Motor neuron (in vitro differentiated cells): ENCODE measurements at regions not wholly inside any gene's neighbourhood (a gene's known extent, or its start where the extent isn't known, plus 50 kb on each side); places are given as distances from the start of the nearest gene placed in this dataset.

Experiments used
- ATAC-seq, 8 experiments: fragments of 200-7000 bp; cut with Tn5 transposase; replicated peaks in 6 of 8; 2 replicates each; pipeline ENCODE4 v1.8.0; 2021; ENCODE audit warnings: mild to moderate bottlenecking in 8 of 8, moderate library complexity in 8 of 8
- H3K27ac ChIP-seq, 2 donors: fragments of 250-450 bp; sonication (Bioruptor Pico); 2 replicates each; pipeline ENCODE4 v1.9.0; 2021; ENCODE audit warnings: antibody characterized with exemption in 2 of 2, mild to moderate bottlenecking in 2 of 2, moderate library complexity in 1 of 2
- H3K4me1 ChIP-seq, 2 donors: fragments of 250-450 bp; sonication (Bioruptor Pico); replicated peaks in 1 of 2; 2 replicates each; pipeline ENCODE4 v1.6.1; 2021; ENCODE audit warnings: antibody characterized with exemption in 2 of 2, mild to moderate bottlenecking in 2 of 2, moderate library complexity in 1 of 2
- H3K4me3 ChIP-seq, 5 donors: fragments of 250-450 bp; sonication (Bioruptor Pico); 2 replicates each; pipeline ENCODE4 v1.9.0; 2021; ENCODE audit warnings: antibody characterized with exemption in 5 of 5, mild to moderate bottlenecking in 5 of 5, moderate library complexity in 4 of 5
- WGBS, 10 experiments: fragments of 450-650 bp; shearing (Covaris generic); methylation state at CpG; one replicate each; pipeline ENCODE4 v1.0.0; 2022; 5-methylcytosine and 5-hydroxymethylcytosine counted together
- in situ Hi-C, 9 experiments: fragments of 400-800 bp; cut with MboI; loops; one replicate each; pipeline ENCODE4 v1.15.0; 2021; ENCODE audit warnings: low sequenced_read_pairs in 9 of 9, low pct_unique_long_range_greater_than_20kb in 2 of 9; ENCODE audit not compliant: unreplicated experiment in 9 of 9

DNA sequence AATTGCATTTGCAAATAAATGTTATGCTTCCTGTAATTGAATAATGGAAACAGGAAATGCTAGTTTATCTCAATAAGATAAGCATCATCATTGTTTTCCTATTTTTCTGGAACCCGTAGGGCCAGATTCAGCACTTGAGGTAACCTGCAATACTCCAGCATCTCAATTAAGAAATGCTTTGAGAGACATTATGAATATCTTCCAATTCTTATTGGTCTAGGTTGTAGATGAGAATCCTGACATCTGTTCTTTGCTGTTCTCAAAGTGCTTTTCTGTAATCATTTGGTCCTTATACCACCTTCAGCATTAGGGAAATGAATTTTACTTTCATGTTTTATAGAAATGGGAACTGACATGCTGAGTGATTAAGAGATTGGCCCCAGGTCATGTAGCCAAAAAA is 428.3 kb downstream of the CBLN4 start:
- in situ Hi-C loops, result no loop called here

DNA sequence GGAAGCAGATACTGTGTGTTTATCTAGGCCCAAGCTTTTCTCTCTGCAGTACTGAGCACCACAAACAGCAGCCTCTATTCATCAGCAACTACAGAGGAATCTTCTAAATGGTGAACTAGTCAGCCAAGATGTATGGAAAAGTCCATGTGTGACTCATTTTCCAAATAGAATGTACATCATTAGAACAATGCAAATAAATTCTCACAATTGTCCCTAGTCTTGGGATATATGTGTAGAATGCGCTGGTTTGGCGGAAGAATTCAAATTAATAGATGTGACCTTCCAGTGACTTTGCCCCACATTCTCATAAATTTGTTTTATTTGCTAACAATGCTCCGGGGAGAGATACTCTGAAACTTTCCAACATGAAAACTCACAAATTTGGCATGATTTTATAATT is 436.2 kb downstream of the CBLN4 start:
- no peaks in the 10 kb centered on the region for H3K4me1 ChIP-seq
- H3K4me3 ChIP-seq, result no peak overlapping the region
- peak in 3 of 8 experiments; percentile 32 to 89 (median 38) for ATAC-seq
- in situ Hi-C loops, result no loop called here
- WGBS, 10 experiments, result 0 to 80% (median 49%) methylated on average over 1 to 3 of the region's 3 CpGs; no CpG with 5 or more reads in 1 of the 10 experiments
- no peak overlapping the region for H3K27ac ChIP-seq

More for the DNA sequence above, 428.3 kb downstream of the CBLN4 start:
- H3K4me1 ChIP-seq, result no peaks in the 10 kb centered on the region
- no peak overlapping the region for H3K27ac ChIP-seq
- WGBS, 10 experiments, result 0 to 91% (median 53%) methylated on average over 1 of the region's 1 CpG; no CpG with 5 or more reads in 2 of the 10 experiments
- H3K4me3 ChIP-seq, result no peak overlapping the region
- ATAC-seq, result no peak

DNA sequence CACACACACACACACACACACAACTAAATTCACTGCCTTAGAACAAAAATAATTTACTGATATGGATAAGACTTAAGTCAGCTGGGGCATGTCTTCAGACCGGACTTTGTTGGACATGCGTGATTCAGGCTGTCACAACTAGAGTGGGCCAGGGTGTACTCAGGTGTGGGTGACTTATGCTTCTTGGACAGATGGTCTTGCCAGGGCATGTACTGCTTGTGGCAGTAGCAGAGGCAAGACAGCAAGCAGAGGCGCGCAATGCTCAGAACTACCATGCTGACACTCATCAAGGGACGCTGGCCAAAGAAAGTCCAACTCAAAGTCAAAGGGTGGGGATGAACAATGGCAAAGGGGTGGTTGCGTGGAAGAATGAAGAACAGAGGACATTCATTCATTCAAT is 437.5 kb downstream of the CBLN4 start:
- in situ Hi-C loops, result no loop called here
- no peak overlapping the region for H3K4me3 ChIP-seq
- 0 to 100% (median 87%) methylated on average over 1 to 3 of the region's 6 CpGs; no CpG with 5 or more reads in 4 of the 10 experiments for WGBS, 10 experiments
- H3K27ac ChIP-seq, result no peak overlapping the region
- no peaks in the 10 kb centered on the region for H3K4me1 ChIP-seq
- no peak for ATAC-seq

DNA sequence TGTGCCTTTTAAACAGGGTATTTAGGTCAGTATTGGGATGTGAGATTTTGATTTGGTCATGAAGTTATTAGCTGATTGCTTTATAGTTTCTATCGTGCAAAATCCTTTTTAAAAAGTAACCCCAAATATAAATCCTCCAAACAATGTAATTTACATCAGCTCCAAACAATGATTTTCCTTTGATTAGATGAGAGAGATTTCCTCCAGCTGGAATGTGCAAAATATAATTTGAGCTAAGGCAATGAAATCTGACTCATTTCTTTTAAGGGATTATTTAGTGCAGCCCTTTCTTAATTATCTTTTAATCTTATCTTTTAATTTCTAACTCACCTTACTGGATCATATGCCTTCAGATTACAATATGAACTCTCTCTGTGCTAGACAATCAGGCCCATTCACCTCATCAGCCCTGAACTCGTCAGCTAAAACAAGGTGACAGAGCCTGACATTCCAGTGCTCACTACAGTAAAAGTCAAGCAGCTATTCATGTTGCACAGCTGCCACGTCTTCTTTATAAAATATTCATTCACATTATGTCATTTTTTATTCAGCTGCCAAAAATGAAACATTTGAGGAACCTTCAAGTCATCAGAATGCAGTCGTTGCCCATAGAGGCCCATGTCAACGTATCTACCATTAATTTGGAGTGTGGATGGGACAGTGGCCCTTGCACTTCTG is 440.1 kb downstream of the CBLN4 start:
- no peak for ATAC-seq
- 0 to 87% (median 39%) methylated on average over 1 to 5 of the region's 5 CpGs for WGBS, 10 experiments

DNA sequence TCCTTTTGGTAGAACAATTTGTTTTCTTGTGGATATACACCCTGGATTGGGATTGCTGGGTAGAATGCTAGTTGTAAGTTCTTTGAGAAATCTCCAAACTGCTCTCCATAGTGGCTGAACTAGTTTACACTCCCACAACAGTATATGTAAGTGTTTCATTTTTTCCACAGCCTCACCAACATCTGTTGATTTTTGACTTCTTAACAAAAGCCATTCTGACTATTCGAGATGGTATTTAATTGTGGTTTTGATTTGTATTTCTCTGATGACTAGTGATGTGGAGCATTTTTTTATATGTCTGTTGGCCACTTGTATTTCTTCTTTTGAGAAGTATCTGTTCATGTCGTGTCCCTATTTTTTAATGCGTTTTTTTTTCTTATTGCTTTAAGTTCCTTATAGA is 444.1 kb downstream of the CBLN4 start:
- 0 to 94% (median 55%) methylated on average over 1 to 3 of the region's 3 CpGs for WGBS, 10 experiments

More for the DNA sequence above, 440.1 kb downstream of the CBLN4 start:
- Histone ChIP-seq H3K4me1 (no peaks in the 10 kb centered on the region), H3K4me3 (no peak overlapping the region), H3K27ac (no peak overlapping the region)
- in situ Hi-C loops, result no loop called here

DNA sequence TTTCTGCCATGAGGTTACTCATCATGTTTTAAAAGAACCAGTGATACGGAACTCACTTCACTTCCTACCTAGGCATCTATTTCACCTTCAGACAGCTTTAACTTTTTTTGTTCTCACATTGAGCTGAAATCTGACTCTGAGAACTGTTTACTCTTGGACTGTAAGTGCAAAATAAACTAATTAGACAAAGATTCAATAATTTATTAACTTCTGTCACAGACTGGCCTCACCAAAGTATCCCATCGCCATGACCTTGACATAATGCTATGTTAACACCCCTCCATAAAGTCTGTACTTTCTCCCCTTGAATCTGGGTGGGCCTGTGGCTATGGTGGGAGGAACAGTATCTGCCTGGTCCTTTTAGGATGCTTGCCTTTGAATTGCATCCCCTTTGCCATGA is 448.1 kb downstream of the CBLN4 start:
- in situ Hi-C loops, result no loop called here
- ATAC-seq, result no peak
- no peak overlapping the region for H3K27ac ChIP-seq
- 8 to 100% (median 33%) methylated on average over 1 to 2 of the region's 2 CpGs; no CpG with 5 or more reads in 1 of the 10 experiments for WGBS, 10 experiments
- peaks cover 0 to 2% of the 10 kb centered on the region in 2 donors for H3K4me1 ChIP-seq
- no peak overlapping the region for H3K4me3 ChIP-seq

More for the DNA sequence above, 444.1 kb downstream of the CBLN4 start:
- in situ Hi-C loops, result no loop called here
- Histone ChIP-seq H3K4me1 (no peaks in the 10 kb centered on the region), H3K27ac (no peak overlapping the region), H3K4me3 (no peak overlapping the region)
- no peak for ATAC-seq

DNA sequence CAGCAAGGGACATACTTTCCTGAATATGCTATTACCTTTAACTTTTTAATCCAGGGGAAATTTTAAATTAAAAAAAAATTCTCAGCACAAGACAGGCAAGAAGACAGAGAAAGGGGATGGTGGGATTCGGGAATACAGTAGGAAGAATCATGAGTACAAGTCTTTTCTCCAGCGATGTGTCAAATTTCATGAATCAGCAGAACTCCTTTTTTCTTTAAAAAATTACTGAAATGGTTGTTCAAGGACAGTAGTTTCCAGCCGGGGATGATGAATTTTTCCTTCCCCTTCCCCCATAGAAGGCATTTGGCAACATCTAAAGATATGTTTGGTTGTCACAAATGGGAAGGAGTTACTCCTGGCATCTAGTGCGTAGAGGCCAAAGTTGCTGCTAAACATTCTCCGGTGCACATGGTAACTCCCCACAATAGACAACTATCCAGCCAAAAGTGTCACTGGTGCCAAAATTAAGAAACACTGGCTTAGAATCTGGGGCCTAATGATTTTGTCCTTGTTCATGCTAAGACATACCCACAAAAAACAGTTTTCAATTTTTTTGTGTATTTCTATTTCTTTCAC is 450.2 kb downstream of the CBLN4 start:
- in situ Hi-C loops, result no loop called here
- H3K27ac ChIP-seq, result no peak overlapping the region
- peaks cover 0 to 2% of the 10 kb centered on the region in 2 donors for H3K4me1 ChIP-seq
- no peak for ATAC-seq
- no peak overlapping the region for H3K4me3 ChIP-seq
- WGBS, 10 experiments, result 3 to 100% (median 60%) methylated on average over 1 to 5 of the region's 5 CpGs

DNA sequence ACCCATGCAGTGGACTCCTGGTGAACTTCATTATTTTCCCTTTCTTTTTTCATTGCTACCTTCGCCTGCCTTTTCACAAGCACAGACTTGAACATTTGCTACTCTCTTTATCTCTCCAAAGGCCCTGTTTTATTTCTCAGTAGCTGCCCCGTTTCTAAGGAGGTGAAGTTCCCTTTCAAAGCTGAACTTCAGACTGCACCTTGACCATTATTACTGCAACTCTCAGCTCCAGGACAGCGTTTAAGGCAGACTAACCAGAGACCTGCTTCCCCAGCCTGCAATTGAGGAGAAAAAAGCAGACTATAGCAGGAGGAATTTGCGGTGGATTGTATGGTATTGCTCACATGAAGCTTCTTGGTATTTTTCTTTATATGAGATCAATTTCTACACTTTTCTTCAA is 460.7 kb downstream of the CBLN4 start:
- Histone ChIP-seq H3K4me1 (no peaks in the 10 kb centered on the region), H3K4me3 (no peak overlapping the region), H3K27ac (no peak overlapping the region)
- in situ Hi-C loops, result no loop called here
- 0 to 100% (median 31%) methylated on average over 1 to 4 of the region's 4 CpGs for WGBS, 10 experiments
- no peak for ATAC-seq

DNA sequence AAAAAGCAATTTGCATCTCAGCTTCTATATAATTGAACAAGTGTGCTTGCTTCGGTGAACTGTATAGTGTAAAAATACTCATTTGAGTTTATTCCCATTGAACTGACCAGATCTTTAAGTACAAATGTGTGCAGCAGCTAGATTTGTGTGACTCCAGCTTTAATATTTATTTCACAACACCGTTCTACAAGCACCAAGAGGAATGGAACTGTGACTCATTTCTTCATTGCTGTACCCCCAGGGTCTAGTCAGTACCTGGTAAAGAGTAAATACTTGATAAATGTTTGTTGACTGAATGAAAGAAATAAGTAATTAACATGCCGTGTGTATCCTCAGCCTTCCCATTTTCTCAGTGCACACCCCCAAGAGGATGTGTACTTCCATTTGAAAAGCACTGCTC is 464.8 kb downstream of the CBLN4 start:
- no peak overlapping the region for H3K4me3 ChIP-seq
- no peak overlapping the region for H3K27ac ChIP-seq
- WGBS, 10 experiments, result 0 to 69% (median 31%) methylated on average over 1 to 3 of the region's 3 CpGs
- in situ Hi-C loops, result no loop called here
- no peaks in the 10 kb centered on the region for H3K4me1 ChIP-seq
- no peak for ATAC-seq

DNA sequence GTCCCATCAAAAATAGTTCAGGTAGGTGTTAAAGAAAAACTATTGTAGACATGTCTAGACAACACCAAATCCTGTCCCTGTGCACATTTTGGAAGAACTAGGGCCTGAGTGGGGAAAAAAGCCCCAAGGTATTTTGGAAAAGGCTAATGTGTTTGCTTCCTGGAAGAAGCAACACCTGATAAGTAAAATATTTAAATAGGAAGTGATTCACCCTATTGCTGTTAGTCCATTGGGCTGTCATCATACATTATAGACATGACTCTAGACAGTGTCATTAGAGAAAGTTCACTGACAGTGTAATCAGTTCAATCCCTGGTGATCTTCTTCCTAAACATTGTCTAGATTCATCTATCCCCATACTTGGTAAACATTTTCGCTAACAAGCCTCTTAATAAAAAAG is 465.3 kb downstream of the CBLN4 start:
- in situ Hi-C loops, result no loop called here
- WGBS, 10 experiments, result 0 to 100% (median 79%) methylated on average over 1 of the region's 1 CpG; no CpG with 5 or more reads in 2 of the 10 experiments
- Histone ChIP-seq H3K4me1 (no peaks in the 10 kb centered on the region), H3K4me3 (no peak overlapping the region), H3K27ac (no peak overlapping the region)
- no peak for ATAC-seq

DNA sequence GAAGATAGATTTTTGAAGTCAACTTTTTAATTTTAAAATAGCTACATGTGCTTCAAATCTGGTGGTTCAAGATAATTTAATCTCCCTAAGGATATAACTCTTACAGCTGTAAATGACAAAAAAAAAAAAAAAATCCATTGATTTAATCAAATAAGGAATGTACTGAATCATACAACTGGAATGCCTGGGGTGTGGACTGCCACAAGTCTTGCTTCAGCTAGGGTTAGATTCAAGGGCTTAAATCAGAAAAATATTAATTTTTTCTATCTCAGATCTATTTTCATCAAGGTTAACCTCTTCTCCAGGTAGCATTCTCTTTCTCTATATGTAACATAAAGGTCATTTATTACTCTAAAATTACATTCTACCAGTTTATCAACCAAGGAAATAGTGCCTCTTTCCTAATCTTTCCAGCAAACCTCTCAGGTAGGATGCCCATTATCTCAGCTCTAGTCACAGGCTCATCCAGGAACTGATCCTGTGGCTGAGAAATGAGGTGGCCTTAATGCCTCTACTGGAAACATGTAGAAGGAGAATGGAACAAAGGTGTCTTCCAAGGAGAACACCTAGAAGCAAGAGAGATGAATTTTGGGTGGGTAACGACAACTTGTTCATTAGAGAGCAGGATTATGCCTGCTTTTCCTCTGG is 466.9 kb downstream of the CBLN4 start:
- peak in 1 of 8 experiments; percentile 44 for ATAC-seq
- H3K4me1 ChIP-seq, result no peaks in the 10 kb centered on the region
- H3K27ac ChIP-seq, result no peak overlapping the region
- in situ Hi-C loops, result no loop called here
- H3K4me3 ChIP-seq, result no peak overlapping the region
- 14 to 100% (median 83%) methylated on average over 1 of the region's 1 CpG; no CpG with 5 or more reads in 7 of the 10 experiments for WGBS, 10 experiments

DNA sequence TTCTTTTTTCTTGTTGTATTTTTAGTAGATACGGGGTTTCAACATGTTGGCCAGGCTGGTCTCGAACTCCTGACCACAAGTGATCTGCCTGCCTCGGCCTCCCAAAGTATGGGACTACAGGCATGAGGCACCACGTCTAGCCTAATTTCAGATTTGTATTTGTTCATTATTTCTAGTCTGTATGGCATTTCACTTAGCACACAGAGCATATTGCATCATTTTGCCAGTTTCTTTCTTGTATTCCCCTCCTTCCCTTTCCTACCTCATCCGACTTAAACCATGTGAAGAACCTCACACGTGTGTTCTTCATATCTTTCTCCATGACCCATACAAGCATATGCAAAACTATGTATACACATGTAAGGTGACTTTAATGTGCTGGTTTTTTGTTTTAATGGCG is 470.0 kb downstream of the CBLN4 start:
- ATAC-seq, result no peak
- H3K27ac ChIP-seq, result no peak overlapping the region
- in situ Hi-C loops, result no loop called here
- 0 to 90% (median 7%) methylated on average over 1 to 7 of the region's 7 CpGs; no CpG with 5 or more reads in 1 of the 10 experiments for WGBS, 10 experiments
- no peak overlapping the region for H3K4me3 ChIP-seq
- no peaks in the 10 kb centered on the region for H3K4me1 ChIP-seq

DNA sequence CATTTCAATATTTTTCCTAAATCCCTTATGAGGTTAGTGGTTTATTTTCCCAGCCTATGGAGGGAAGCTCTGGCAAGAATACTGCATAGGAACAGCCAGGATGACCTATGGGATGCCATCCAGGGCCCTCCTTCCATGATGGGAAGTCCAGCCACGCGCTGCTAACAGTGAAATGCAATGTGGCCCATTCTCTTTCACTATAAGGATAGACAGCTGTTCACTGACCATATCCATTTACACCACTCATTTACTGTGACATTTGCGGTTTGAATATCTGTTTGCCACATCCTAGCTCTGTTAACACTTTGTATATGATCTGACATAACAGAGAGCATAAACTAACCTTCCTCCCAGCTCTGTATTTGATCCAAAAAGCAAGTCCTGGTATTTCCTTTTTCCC is 471.7 kb downstream of the CBLN4 start:
- peaks cover 2% of the 10 kb centered on the region in 2 donors for H3K4me1 ChIP-seq
- in situ Hi-C loops, result no loop called here
- H3K4me3 ChIP-seq, result no peak overlapping the region
- H3K27ac ChIP-seq, result no peak overlapping the region
- 25 to 100% (median 89%) methylated on average over 2 to 3 of the region's 3 CpGs; no CpG with 5 or more reads in 3 of the 10 experiments for WGBS, 10 experiments
- ATAC-seq, result no peak
